ENCODE measurements at regions not wholly inside any gene's neighbourhood (a gene's known extent, or its start where the extent isn't known, plus 50 kb on each side); places are given as distances from the start of the nearest gene placed in this dataset.

DNA sequence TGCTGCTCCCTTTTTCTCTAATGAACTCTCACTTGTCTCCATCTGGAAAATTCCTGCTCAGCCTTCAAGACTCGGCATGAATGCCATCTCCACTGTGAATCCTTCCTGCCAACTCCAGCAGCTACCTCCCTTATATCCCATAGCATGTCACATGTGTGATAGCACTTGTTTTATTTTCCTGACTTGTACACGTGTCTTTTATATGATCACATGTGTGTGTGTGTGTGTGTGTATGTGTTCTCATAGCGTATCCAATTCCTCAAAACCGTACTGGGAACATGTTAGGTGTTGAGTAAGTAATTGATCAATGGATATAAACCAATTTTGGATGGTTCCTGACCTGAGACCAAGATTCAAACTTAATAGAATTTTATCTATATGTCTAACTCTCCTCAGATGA lies 1107.7 kb downstream of the GALC start:
- in situ Hi-C loops (cut with HindIII; ENCODE audit: low sequenced_read_pairs): no loop called here

DNA sequence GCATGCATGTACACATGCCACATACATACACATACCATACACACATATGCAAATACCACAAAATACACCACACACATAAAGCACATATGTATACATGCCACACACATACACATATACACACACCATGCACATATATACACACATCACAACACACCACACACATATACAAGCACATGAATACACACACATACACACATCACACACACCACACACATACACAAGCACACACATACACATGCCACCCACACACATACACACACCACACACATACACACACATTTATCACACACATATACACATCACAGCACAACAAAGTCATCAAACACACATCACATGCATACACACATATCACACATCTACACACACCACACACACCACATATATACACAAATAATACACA lies 1108.5 kb downstream of the GALC start:
- in situ Hi-C loops (cut with HindIII; ENCODE audit: low sequenced_read_pairs): no loop called here

DNA sequence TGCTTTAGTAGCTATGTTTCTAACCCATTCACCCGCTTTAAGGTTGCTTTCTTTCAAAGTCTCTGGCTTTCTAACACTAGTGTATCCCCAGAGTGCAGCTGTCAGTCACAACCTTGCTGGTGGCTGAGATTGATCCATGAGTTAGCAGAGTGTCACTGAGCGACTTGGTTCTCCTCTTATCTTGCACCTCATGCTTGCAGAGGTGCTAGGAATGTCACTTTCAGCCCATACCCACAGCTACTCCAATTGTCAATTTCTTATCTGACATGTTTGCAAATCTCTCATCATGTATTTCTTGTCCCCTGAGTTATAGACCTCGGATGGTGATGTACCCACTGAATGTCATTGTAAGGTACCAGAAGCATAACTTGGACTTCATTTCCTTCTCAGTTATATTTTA lies 1110.2 kb downstream of the GALC start:
- in situ Hi-C loops (cut with HindIII; ENCODE audit: low sequenced_read_pairs): no loop called here

DNA sequence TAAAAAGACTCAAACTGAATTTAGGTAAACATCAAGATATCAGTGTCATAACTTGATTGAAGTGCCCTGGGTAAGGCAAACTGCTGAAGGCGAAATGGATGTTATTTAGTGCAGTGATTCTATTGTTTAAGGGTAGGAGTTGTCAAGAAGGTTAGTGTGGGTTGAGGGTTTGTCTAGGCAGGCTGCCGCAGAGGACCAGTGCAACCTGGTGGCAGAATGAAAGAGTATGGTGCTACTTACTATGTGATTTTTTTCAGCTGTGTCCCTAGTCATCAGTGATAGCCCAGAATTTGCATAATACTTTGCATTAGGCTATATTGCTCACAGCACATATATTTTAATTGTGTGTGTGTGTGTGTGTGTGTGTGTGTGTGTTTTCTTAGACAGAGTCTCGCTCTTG lies 1127.0 kb downstream of the GALC start:
- in situ Hi-C loops (cut with HindIII; ENCODE audit: low sequenced_read_pairs): no loop called here

DNA sequence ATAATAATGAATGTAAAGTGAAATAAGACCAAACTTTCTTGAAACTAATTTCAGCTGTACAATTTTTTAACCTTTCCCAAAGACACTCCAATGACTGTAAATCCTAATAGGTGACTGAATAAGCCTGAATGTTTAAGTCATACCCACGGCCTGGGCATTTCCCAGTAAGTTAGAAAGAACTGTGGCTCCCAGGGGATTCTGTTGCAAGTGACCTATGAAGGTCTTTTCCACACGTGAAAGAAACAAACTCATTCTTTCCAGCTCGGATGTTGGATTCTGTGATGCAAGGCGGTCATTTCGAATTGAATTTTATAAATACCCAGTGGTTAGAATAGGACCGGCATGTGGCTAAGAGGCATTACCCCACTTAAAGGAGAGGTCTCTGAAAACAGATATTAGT lies 1134.4 kb downstream of the GALC start:
- in situ Hi-C loops (cut with HindIII; ENCODE audit: low sequenced_read_pairs): no loop called here

GRCh38 chr14:86858031-86858430 lies 1135.0 kb downstream of the GALC start:
- in situ Hi-C loops (cut with HindIII; ENCODE audit: low sequenced_read_pairs): no loop called here

DNA sequence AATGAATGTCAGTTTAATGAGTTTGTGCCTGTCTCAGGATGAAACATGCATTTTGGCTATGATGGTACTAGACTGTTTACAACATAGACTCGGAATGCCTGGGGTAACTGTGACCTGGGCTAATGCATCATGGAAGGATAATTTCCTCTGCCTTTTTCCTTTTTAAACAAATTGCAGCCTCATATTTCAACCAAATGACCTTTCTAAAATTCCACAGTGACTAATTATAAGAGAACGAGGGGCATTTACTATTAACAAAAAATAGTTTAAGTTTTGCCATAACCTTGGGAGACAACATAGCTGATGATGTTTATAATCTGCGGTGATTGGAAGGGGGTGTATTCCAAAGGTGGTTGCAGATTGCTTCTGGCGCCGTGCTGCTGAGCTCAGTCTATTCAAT lies 1140.5 kb downstream of the GALC start:
- in situ Hi-C loops (cut with HindIII; ENCODE audit: low sequenced_read_pairs): no loop called here

GRCh38 chr14:86847140-86847539 lies 1145.8 kb downstream of the GALC start:
- in situ Hi-C loops (cut with HindIII; ENCODE audit: low sequenced_read_pairs): no loop called here

DNA sequence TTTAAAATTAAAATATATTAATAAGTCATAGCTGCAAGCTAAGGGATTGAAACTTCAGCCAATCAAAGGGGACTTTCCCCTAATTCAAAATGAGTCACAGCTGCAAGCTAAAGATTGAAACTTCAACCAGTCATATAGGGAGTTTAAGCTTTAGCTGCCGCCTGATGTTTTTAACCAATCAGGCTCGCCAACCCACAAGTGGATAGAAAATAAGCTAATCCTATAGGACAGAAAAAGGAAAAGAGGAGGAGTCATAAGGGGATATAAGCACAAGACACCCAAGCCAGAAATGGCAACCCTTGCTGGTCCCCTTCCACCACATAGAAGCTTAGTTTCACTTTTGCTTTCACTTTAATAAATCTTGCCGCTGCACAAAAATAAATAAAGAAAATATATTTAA lies 1154.6 kb downstream of the GALC start:
- in situ Hi-C loops (cut with HindIII; ENCODE audit: low sequenced_read_pairs): loop anchor here (5.0 kb wide), 1 partner anchor 69 kb away; no protein-coding TSS in a partner anchor

GRCh38 chr14:86826661-86827060 lies 1166.3 kb downstream of the GALC start:
- in situ Hi-C loops (cut with HindIII; ENCODE audit: low sequenced_read_pairs): no loop called here

GRCh38 chr14:86824167-86824566 lies 1168.8 kb downstream of the GALC start:
- in situ Hi-C loops (cut with HindIII; ENCODE audit: low sequenced_read_pairs): no loop called here

DNA sequence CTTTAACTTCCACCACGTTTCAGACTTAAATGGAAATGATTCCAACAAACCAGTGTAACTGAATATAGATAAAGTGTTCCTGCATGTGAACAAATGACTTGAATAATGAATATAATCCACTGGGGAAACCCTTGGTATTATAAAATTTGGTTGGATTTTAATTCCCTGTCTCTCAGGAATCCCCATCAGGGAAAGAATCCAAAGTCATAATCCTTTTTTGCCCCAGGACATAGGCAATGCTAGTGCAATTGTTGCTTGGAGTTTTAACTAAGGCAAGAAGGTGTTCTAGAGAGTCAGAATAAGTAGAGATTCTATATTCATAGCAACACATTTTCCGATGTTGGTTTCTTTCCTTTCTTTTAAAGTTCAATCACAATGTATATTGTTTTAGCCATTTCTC lies 1169.4 kb downstream of the GALC start:
- in situ Hi-C loops (cut with HindIII; ENCODE audit: low sequenced_read_pairs): no loop called here

DNA sequence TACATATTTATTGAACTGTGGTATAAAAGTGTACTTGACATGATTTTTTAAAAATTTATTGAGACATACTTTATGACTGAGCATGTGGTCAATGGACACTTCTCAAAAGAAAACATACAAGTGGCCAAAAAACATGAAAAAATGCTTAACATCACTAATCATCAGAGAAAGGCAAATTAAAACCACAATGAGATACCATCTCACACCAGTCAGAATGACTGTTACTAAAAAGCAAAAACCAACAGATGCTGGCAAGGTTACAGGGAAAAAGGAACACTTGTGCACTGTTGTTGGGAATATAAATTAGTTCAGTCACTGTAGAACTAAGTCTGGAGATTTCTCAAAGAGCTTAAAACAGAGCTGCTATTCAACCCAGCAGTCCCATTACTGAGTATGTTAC lies 1177.6 kb downstream of the GALC start:
- in situ Hi-C loops (cut with HindIII; ENCODE audit: low sequenced_read_pairs): no loop called here

DNA sequence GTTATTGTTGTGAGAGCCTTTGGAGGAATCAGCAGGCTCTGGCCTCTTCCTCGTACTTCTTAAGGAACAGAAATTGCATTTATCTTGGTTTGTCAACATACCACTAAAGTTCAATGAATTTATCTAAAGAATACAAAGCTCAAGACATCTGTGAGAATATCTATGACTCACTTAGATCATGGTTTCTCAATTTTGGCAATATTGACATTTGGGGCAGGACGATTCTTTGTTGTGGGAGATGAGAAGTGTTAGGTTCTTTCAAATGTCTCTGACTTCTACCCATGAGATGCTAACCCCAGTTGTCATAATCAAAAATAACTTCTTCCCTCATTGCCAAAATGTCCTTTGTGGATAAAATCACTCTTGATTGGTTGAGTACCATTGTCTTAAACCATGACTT lies 1190.3 kb downstream of the GALC start:
- in situ Hi-C loops (cut with HindIII; ENCODE audit: low sequenced_read_pairs): no loop called here

DNA sequence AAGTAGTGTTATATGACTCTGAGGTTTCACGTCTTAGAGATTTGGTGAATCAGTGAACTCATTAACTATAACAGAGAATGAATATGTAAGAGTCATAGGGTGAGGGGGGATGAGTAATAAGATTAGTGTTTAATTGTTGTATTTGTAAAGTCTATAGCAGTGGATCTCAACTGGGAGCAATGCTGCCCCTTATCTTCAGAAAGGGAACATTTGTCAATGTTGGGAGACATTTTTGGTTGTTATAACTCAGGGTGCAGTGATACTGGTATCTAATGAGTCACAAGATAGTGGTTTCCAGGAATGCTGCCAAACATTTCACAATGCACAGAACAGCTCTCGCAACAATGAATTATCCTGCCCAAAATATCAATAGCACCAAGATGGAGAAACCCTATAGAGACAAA lies 1193.7 kb downstream of the GALC start:
- in situ Hi-C loops (cut with HindIII; ENCODE audit: low sequenced_read_pairs): no loop called here

- in situ Hi-C loops (cut with HindIII; ENCODE audit: low sequenced_read_pairs): no loop called here
These were observed 1194.7 kb downstream of the GALC start for GRCh38 chr14:86798330-86798729.

GRCh38 chr14:86797075-86797351 lies 1196.0 kb downstream of the GALC start:
- in situ Hi-C loops (cut with HindIII; ENCODE audit: low sequenced_read_pairs): no loop called here

DNA sequence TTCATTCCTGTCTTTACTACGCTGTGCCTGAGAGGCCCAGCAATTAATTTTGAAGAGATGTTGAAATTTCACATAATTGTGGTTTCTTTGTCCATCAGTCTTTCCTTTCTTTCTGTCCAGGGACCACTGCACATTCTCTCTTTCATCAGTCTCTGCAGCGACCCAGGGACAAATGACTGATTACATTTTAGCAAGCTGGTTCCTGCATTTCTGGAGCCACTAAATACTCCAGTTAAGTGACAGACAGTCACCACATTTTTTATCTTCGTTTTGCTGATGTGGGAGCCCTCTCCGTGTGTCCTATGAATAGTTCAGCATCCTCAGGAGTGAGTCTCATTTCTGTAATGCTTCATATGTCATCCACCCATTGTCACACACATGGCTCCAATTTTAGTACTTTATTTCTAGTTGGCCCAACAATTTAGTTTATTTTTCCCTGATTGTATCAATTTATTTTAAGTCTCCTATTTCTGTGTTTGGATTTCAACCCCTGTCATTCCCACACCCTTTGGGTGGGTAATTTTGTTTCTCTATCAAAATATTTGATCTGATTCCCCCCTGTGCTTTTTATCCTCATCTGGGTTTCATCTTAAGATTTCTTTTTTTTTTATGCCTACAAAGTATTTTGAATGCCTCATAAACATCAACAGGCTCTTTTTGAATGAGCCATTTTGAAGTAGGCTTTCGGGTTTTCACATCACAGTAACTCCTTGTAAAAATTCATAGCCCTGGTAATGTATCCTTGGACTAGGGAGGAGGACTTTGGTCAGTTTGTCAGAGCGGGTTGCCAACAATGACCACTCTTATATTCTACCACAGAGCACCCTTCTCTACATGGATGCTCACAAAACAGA lies 1196.5 kb downstream of the GALC start:
- in situ Hi-C loops (cut with HindIII; ENCODE audit: low sequenced_read_pairs): no loop called here

GRCh38 chr14:86794689-86795088 lies 1198.3 kb downstream of the GALC start:
- in situ Hi-C loops (cut with HindIII; ENCODE audit: low sequenced_read_pairs): no loop called here

DNA sequence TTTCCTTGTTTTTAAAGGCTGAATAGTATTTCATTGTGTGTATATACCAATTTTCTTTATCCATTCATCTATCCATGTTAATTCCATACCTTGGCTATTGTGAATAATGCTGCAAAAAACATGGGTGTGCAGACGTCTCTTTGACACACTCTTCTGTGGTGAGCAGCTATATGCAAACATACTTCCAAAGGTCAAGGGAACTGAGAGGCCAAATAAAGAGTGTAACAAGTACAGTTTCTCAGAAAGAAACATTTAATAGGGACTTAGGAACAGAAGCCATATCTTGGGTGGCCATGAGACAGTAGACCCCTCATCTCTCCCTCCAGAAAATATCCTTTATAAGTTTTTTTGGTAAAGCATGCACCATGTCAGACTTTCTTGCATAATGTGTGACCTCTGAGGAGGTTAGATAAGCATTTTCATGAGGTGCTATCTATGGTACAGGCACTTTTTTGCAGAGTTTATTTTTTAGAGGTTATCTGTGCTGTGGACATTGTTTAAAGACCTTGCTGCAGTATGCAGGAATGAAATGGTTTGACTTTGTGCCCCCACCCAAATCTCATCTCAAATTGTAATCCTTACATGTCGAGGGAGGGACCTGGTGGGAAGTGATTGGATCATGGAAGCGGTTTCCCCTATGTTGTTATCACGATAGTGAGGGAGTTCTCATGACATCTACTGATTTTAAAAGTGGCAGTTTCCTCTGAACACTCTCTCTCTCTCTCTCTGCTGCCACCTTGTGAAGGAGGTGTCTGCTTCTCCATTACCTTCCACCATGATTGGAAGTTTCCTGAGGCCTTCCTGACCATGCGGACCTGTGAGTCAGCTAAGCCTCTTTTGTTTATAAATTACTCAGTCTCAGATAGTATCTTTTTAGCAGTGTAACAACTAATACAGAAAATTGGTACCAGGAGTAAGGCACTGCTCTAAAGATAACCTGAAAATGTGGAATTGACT lies 1202.3 kb downstream of the GALC start:
- in situ Hi-C loops (cut with HindIII; ENCODE audit: low sequenced_read_pairs): no loop called here

- in situ Hi-C loops (cut with HindIII; ENCODE audit: low sequenced_read_pairs): no loop called here
These were observed 1204.8 kb downstream of the GALC start for GRCh38 chr14:86788224-86788623.

GRCh38 chr14:86787717-86788116 lies 1205.3 kb downstream of the GALC start:
- in situ Hi-C loops (cut with HindIII; ENCODE audit: low sequenced_read_pairs): no loop called here
